ENCODE measurements at regions not wholly inside any gene's neighbourhood (a gene's known extent, or its start where the extent isn't known, plus 50 kb on each side); places are given as distances from the start of the nearest gene placed in this dataset.

GRCh38 chr14:61128382-61129167 lies 147.5 kb downstream of the SLC38A6 start:
- Histone ChIP-seq H3K27me3 (ENCODE audit: control insufficient read depth in 5 of 5, insufficient read depth in 4 of 5, low read length in 5 of 5) (no peaks in the 10 kb centered on the region), H3K36me3 (ENCODE audit: control insufficient read depth in 5 of 5, insufficient read depth in 5 of 5, low read length in 5 of 5) (no peaks in the 10 kb centered on the region), H3K4me3 (ENCODE audit: low read depth in 1 of 5, low read length in 5 of 5) (no peak overlapping the region), H3K27ac (ENCODE audit: low read depth, low read length) (no peak overlapping the region), H3K9ac (ENCODE audit: low read length in 5 of 5) (no peak overlapping the region), H3K9me3 (ENCODE audit: control insufficient read depth in 5 of 5, low read length in 5 of 5) (no peaks in the 10 kb centered on the region), H3K4me1 (ENCODE audit: control insufficient read depth in 5 of 5, insufficient read depth in 5 of 5, low read length in 5 of 5) (peaks cover 0 to 20% (median 15%) of the 10 kb centered on the region in 5 donors)

GRCh38 chr14:61126603-61127498 lies 145.8 kb downstream of the SLC38A6 start:
- H3K36me3 ChIP-seq (ENCODE audit: control insufficient read depth in 5 of 5, insufficient read depth in 5 of 5, low read length in 5 of 5): no peaks in the 10 kb centered on the region
- no peaks in the 10 kb centered on the region for H3K9me3 ChIP-seq (ENCODE audit: control insufficient read depth in 5 of 5, low read length in 5 of 5)
- H3K4me3 ChIP-seq (ENCODE audit: low read depth in 1 of 5, low read length in 5 of 5): no peak overlapping the region
- no peaks in the 10 kb centered on the region for H3K27me3 ChIP-seq (ENCODE audit: control insufficient read depth in 5 of 5, insufficient read depth in 4 of 5, low read length in 5 of 5)
- H3K4me1 ChIP-seq (ENCODE audit: control insufficient read depth in 5 of 5, insufficient read depth in 5 of 5, low read length in 5 of 5): peaks cover 0 to 20% (median 15%) of the 10 kb centered on the region in 5 donors
- H3K9ac ChIP-seq (ENCODE audit: low read length in 5 of 5): no peak overlapping the region
- H3K27ac ChIP-seq (ENCODE audit: low read depth, low read length): no peak overlapping the region

GRCh38 chr14:61125867-61126572 lies 145.0 kb downstream of the SLC38A6 start:
- Histone ChIP-seq H3K27me3 (ENCODE audit: control insufficient read depth in 5 of 5, insufficient read depth in 4 of 5, low read length in 5 of 5) (no peaks in the 10 kb centered on the region), H3K4me1 (ENCODE audit: control insufficient read depth in 5 of 5, insufficient read depth in 5 of 5, low read length in 5 of 5) (peaks cover 0 to 20% (median 15%) of the 10 kb centered on the region in 5 donors), H3K9me3 (ENCODE audit: control insufficient read depth in 5 of 5, low read length in 5 of 5) (no peaks in the 10 kb centered on the region), H3K27ac (ENCODE audit: low read depth, low read length) (no peak overlapping the region), H3K36me3 (ENCODE audit: control insufficient read depth in 5 of 5, insufficient read depth in 5 of 5, low read length in 5 of 5) (no peaks in the 10 kb centered on the region), H3K4me3 (ENCODE audit: low read depth in 1 of 5, low read length in 5 of 5) (no peak overlapping the region), H3K9ac (ENCODE audit: low read length in 5 of 5) (no peak overlapping the region)

GRCh38 chr14:61125041-61125866 lies 144.2 kb downstream of the SLC38A6 start:
- peak overlapping the region; percentile 17 to 41 (median 29) for H3K4me3 ChIP-seq (ENCODE audit: low read depth in 1 of 5, low read length in 5 of 5)

GRCh38 chr14:61122862-61123261 lies 141.8 kb downstream of the SLC38A6 start:
- no peaks in the 10 kb centered on the region for H3K9me3 ChIP-seq (ENCODE audit: control insufficient read depth in 5 of 5, low read length in 5 of 5)
- H3K4me3 ChIP-seq (ENCODE audit: low read depth in 1 of 5, low read length in 5 of 5): no peak overlapping the region
- H3K4me1 ChIP-seq (ENCODE audit: control insufficient read depth in 5 of 5, insufficient read depth in 5 of 5, low read length in 5 of 5): peaks cover 0 to 18% (median 15%) of the 10 kb centered on the region in 5 donors
- H3K36me3 ChIP-seq (ENCODE audit: control insufficient read depth in 5 of 5, insufficient read depth in 5 of 5, low read length in 5 of 5): no peaks in the 10 kb centered on the region
- no peak overlapping the region for H3K9ac ChIP-seq (ENCODE audit: low read length in 5 of 5)
- no peak overlapping the region for H3K27ac ChIP-seq (ENCODE audit: low read depth, low read length)
- no peaks in the 10 kb centered on the region for H3K27me3 ChIP-seq (ENCODE audit: control insufficient read depth in 5 of 5, insufficient read depth in 4 of 5, low read length in 5 of 5)

More at GRCh38 chr14:61125041-61125866, 144.2 kb downstream of the SLC38A6 start:
- H3K4me1 ChIP-seq (ENCODE audit: control insufficient read depth in 5 of 5, insufficient read depth in 5 of 5, low read length in 5 of 5): peaks cover 0 to 20% (median 15%) of the 10 kb centered on the region in 5 donors
- no peak overlapping the region for H3K9ac ChIP-seq (ENCODE audit: low read length in 5 of 5)
- no peak overlapping the region for H3K27ac ChIP-seq (ENCODE audit: low read depth, low read length)
- no peaks in the 10 kb centered on the region for H3K9me3 ChIP-seq (ENCODE audit: control insufficient read depth in 5 of 5, low read length in 5 of 5)
- H3K36me3 ChIP-seq (ENCODE audit: control insufficient read depth in 5 of 5, insufficient read depth in 5 of 5, low read length in 5 of 5): no peaks in the 10 kb centered on the region
- H3K27me3 ChIP-seq (ENCODE audit: control insufficient read depth in 5 of 5, insufficient read depth in 4 of 5, low read length in 5 of 5): no peaks in the 10 kb centered on the region

GRCh38 chr14:61121355-61121787 lies 140.3 kb downstream of the SLC38A6 start:
- Histone ChIP-seq H3K36me3 (ENCODE audit: control insufficient read depth in 5 of 5, insufficient read depth in 5 of 5, low read length in 5 of 5) (no peaks in the 10 kb centered on the region), H3K4me1 (ENCODE audit: control insufficient read depth in 5 of 5, insufficient read depth in 5 of 5, low read length in 5 of 5) (peaks cover 0 to 15% (median 12%) of the 10 kb centered on the region in 5 donors), H3K9ac (ENCODE audit: low read length in 5 of 5) (no peak overlapping the region), H3K27ac (ENCODE audit: low read depth, low read length) (no peak overlapping the region), H3K9me3 (ENCODE audit: control insufficient read depth in 5 of 5, low read length in 5 of 5) (no peaks in the 10 kb centered on the region), H3K27me3 (ENCODE audit: control insufficient read depth in 5 of 5, insufficient read depth in 4 of 5, low read length in 5 of 5) (no peaks in the 10 kb centered on the region), H3K4me3 (ENCODE audit: low read depth in 1 of 5, low read length in 5 of 5) (no peak overlapping the region)

- Histone ChIP-seq H3K27ac (ENCODE audit: low read depth, low read length) (no peak overlapping the region), H3K9me3 (ENCODE audit: control insufficient read depth in 5 of 5, low read length in 5 of 5) (no peaks in the 10 kb centered on the region), H3K4me3 (ENCODE audit: low read depth in 1 of 5, low read length in 5 of 5) (peak overlapping the region in 1 of 5 donors; percentile 14), H3K4me1 (ENCODE audit: control insufficient read depth in 5 of 5, insufficient read depth in 5 of 5, low read length in 5 of 5) (peaks cover 0 to 11% (median 9%) of the 10 kb centered on the region in 5 donors), H3K9ac (ENCODE audit: low read length in 5 of 5) (no peak overlapping the region), H3K27me3 (ENCODE audit: control insufficient read depth in 5 of 5, insufficient read depth in 4 of 5, low read length in 5 of 5) (no peaks in the 10 kb centered on the region), H3K36me3 (ENCODE audit: control insufficient read depth in 5 of 5, insufficient read depth in 5 of 5, low read length in 5 of 5) (no peaks in the 10 kb centered on the region)
Observed at GRCh38 chr14:61120576-61120975, 139.5 kb downstream of the SLC38A6 start.

- Histone ChIP-seq H3K4me1 (ENCODE audit: control insufficient read depth in 5 of 5, insufficient read depth in 5 of 5, low read length in 5 of 5) (no peaks in the 10 kb centered on the region), H3K27me3 (ENCODE audit: control insufficient read depth in 5 of 5, insufficient read depth in 4 of 5, low read length in 5 of 5) (no peaks in the 10 kb centered on the region), H3K9ac (ENCODE audit: low read length in 5 of 5) (no peak overlapping the region), H3K36me3 (ENCODE audit: control insufficient read depth in 5 of 5, insufficient read depth in 5 of 5, low read length in 5 of 5) (no peaks in the 10 kb centered on the region), H3K9me3 (ENCODE audit: control insufficient read depth in 5 of 5, low read length in 5 of 5) (peaks cover 0 to 9% (median 0%) of the 10 kb centered on the region in 5 donors), H3K27ac (ENCODE audit: low read depth, low read length) (no peak overlapping the region), H3K4me3 (ENCODE audit: low read depth in 1 of 5, low read length in 5 of 5) (no peak overlapping the region)
Observed at GRCh38 chr14:61119006-61119405, 138.0 kb downstream of the SLC38A6 start.

GRCh38 chr14:61116369-61116768 lies 135.3 kb downstream of the SLC38A6 start:
- Histone ChIP-seq H3K27me3 (ENCODE audit: control insufficient read depth in 5 of 5, insufficient read depth in 4 of 5, low read length in 5 of 5) (no peaks in the 10 kb centered on the region), H3K9ac (ENCODE audit: low read length in 5 of 5) (no peak overlapping the region), H3K9me3 (ENCODE audit: control insufficient read depth in 5 of 5, low read length in 5 of 5) (peaks cover 0 to 9% (median 0%) of the 10 kb centered on the region in 5 donors), H3K27ac (ENCODE audit: low read depth, low read length) (no peak overlapping the region), H3K36me3 (ENCODE audit: control insufficient read depth in 5 of 5, insufficient read depth in 5 of 5, low read length in 5 of 5) (no peaks in the 10 kb centered on the region), H3K4me1 (ENCODE audit: control insufficient read depth in 5 of 5, insufficient read depth in 5 of 5, low read length in 5 of 5) (peaks cover 0 to 4% (median 4%) of the 10 kb centered on the region in 5 donors), H3K4me3 (ENCODE audit: low read depth in 1 of 5, low read length in 5 of 5) (no peak overlapping the region)

All from subcutaneous abdominal adipose tissue (tissue), 5 donors.